OCI-LY3 (cell line): ENCODE measurements at regions not wholly inside any gene's neighbourhood (a gene's known extent, or its start where the extent isn't known, plus 50 kb on each side); places are given as distances from the start of the nearest gene placed in this dataset.

Experiments
- H2AFZ ChIP-seq: fragments of 200-600, 300-600 bp; shearing (Covaris generic); 2 replicates; pipeline ENCODE4 v1.6.0; 2014; ENCODE audit warnings: antibody characterized with exemption, low read depth, low read length
- H3K27ac ChIP-seq: fragments of 200-600, 300-600 bp; sonication (generic); 2 replicates; pipeline ENCODE4 v1.5.1; 2014; ENCODE audit warnings: mild to moderate bottlenecking, low read length, moderate library complexity, mixed read lengths
- H3K27me3 ChIP-seq: fragments of 200-600, 300-600 bp; sonication (generic); 2 replicates; pipeline ENCODE4 v1.6.1; 2014; ENCODE audit warnings: low read depth, low read length, mixed read lengths
- H3K36me3 ChIP-seq: fragments of 200-600, 300-600 bp; sonication (generic); replicated peaks from 2 replicates; pipeline ENCODE3; 2014; ENCODE audit warnings: low read depth, low read length, mixed read lengths
- H3K4me1 ChIP-seq: fragments of 300-600, 200-600 bp; sonication (generic); 2 replicates; pipeline ENCODE4 v1.6.1; 2014; ENCODE audit warnings: low read length, mixed read lengths
- H3K4me2 ChIP-seq: fragments of 200-600, 300-600 bp; sonication (generic); 2 replicates; pipeline ENCODE4 v1.6.1; 2014; ENCODE audit warnings: low read length, mixed read lengths
- H3K4me3 ChIP-seq: fragments of 300-600, 200-600 bp; sonication (generic); 2 replicates; pipeline ENCODE4 v1.5.1; 2014; ENCODE audit warnings: antibody characterized with exemption, mild to moderate bottlenecking, low read length, moderate library complexity
- H3K79me2 ChIP-seq: fragments of 300-600, 200-600 bp; shearing (Covaris generic); 2 replicates; pipeline ENCODE4 v1.6.1; 2014; ENCODE audit warnings: mild to moderate bottlenecking, low read length, mixed read lengths
- H3K9ac ChIP-seq: fragments of 300-600, 200-600 bp; shearing (Covaris generic); 2 replicates; pipeline ENCODE4 v1.6.0; 2014; ENCODE audit warnings: mild to moderate bottlenecking, low read length, moderate library complexity
- H3K9me3 ChIP-seq: fragments of 200-600, 300-600 bp; shearing (Covaris generic); 2 replicates; pipeline ENCODE4 v1.6.1; 2014; ENCODE audit warnings: low read length, mixed read lengths; ENCODE audit not compliant: insufficient read depth
- H4K20me1 ChIP-seq: fragments of 200-600, 300-600 bp; sonication (generic); 2 replicates; pipeline ENCODE4 v1.6.1; 2016; ENCODE audit warnings: low read length, mixed read lengths; ENCODE audit not compliant: insufficient read depth
- EZH2phosphoT487 ChIP-seq: fragments of 200-600 bp; shearing (Covaris generic); IDR thresholded peaks from 2 replicates; pipeline ENCODE4 v1.6.1; 2018; ENCODE audit warnings: antibody characterized with exemption, mixed run types, low read depth
- TF ChIP-seq, protein P1 (sequence below): fragments of 200-600, 300-600 bp; sonication (generic); IDR thresholded peaks from 2 replicates; pipeline ENCODE4 v1.5.1; 2014; ENCODE audit warnings: antibody characterized with exemption, low read length, low read depth

DNA sequence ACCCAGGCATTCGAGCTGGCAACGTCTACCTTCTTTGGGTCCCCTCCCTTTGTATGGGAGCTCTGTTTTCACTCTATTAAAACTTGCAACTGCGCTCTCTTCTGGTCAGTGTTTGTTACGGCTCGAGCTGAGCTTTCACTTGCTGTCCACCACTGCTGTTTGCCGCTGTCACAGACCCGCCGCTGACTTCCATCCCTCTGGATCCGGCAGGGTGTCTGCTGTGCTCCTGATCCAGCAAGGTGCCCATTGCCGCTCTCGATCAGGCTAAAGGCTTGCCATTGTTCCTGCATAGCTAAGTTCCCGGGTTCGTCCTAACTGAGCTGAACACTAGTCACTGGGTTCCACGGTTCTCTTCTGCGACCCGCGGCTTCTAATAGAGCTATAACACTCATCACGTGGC lies 183.5 kb upstream of the GALNTL6 start:
- H3K4me3 ChIP-seq: no peak overlapping the region
- H3K36me3 ChIP-seq: no peaks in the 10 kb centered on the region
- no peak for TF ChIP-seq EZH2phosphoT487
- TF ChIP-seq, protein P1, sequence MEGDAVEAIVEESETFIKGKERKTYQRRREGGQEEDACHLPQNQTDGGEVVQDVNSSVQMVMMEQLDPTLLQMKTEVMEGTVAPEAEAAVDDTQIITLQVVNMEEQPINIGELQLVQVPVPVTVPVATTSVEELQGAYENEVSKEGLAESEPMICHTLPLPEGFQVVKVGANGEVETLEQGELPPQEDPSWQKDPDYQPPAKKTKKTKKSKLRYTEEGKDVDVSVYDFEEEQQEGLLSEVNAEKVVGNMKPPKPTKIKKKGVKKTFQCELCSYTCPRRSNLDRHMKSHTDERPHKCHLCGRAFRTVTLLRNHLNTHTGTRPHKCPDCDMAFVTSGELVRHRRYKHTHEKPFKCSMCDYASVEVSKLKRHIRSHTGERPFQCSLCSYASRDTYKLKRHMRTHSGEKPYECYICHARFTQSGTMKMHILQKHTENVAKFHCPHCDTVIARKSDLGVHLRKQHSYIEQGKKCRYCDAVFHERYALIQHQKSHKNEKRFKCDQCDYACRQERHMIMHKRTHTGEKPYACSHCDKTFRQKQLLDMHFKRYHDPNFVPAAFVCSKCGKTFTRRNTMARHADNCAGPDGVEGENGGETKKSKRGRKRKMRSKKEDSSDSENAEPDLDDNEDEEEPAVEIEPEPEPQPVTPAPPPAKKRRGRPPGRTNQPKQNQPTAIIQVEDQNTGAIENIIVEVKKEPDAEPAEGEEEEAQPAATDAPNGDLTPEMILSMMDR: no peak
- H4K20me1 ChIP-seq: no peaks in the 10 kb centered on the region
- H3K27me3 ChIP-seq: no peaks in the 10 kb centered on the region
- peaks cover 5% of the 10 kb centered on the region; the same call in 1 of the 2 replicates for H3K9me3 ChIP-seq
- H3K27ac ChIP-seq: no peak overlapping the region
- no peak overlapping the region for H3K9ac ChIP-seq
- H3K4me1 ChIP-seq: peaks cover 22% of the 10 kb centered on the region
- no peaks in the 10 kb centered on the region for H3K79me2 ChIP-seq
- H2AFZ ChIP-seq: no peak overlapping the region
- 0 out of 2 replicates have a peak overlapping the region, but pooled peaks have one; percentile 29 for H3K4me2 ChIP-seq

DNA sequence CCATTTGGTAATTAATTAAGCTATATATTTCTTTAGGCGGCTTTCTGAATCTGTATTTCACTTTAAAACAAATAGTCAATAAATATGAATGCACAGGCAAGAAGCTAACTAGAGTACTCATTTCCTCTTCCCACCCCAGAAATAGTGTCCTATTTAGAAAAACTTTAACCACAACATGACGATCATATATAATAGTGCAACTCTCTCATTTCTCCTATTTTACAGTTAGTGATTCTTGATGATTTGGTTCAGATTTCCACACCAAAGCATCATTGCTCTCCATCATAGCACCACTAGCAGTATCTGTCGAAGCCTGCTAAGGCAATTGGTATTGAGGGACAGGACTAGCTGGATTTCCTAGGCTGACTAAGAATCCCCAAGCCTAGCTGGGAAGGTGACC lies 184.0 kb upstream of the GALNTL6 start:
- H3K4me2 ChIP-seq: peak overlapping the region; percentile 29
- no peaks in the 10 kb centered on the region for H3K36me3 ChIP-seq
- H3K27me3 ChIP-seq: no peaks in the 10 kb centered on the region
- H3K9ac ChIP-seq: no peak overlapping the region
- no peak overlapping the region for H3K4me3 ChIP-seq
- H2AFZ ChIP-seq: no peak overlapping the region
- no peaks in the 10 kb centered on the region for H4K20me1 ChIP-seq
- no peak overlapping the region for H3K27ac ChIP-seq
- TF ChIP-seq, protein P1: no peak
- TF ChIP-seq EZH2phosphoT487: peak; percentile 65; the same call in 1 of the 2 replicates
- peaks cover 5% of the 10 kb centered on the region; the same call in 1 of the 2 replicates for H3K9me3 ChIP-seq
- no peaks in the 10 kb centered on the region for H3K79me2 ChIP-seq
- peaks cover 22% of the 10 kb centered on the region for H3K4me1 ChIP-seq

DNA sequence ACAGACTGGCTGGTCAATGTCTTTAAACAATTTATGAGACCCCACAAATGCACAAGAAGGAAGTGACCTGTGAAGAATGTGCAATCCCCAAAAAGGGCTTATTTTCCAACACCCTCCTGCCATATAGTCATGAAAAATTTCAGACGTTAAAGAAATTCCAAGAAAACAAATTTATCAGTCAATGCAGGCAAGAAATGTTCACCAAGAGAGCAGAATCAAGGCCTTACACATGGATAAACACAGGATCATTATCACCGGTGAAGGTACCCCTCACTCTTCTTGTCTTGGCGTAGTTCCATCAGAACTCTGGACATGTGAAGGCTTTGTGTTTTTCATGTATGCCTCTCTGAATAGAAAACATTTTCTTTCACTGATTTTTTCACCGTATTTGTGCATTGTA lies 186.7 kb upstream of the GALNTL6 start:
- H3K36me3 ChIP-seq: no peaks in the 10 kb centered on the region
- no peak overlapping the region for H3K9ac ChIP-seq
- H3K4me2 ChIP-seq: no peak overlapping the region
- H3K4me3 ChIP-seq: no peak overlapping the region
- no peaks in the 10 kb centered on the region for H3K9me3 ChIP-seq
- no peak overlapping the region for H3K27ac ChIP-seq
- TF ChIP-seq, protein P1: no peak
- no peak for TF ChIP-seq EZH2phosphoT487
- H3K4me1 ChIP-seq: peaks cover 37% of the 10 kb centered on the region
- no peaks in the 10 kb centered on the region for H3K27me3 ChIP-seq
- no peaks in the 10 kb centered on the region for H3K79me2 ChIP-seq
- no peaks in the 10 kb centered on the region for H4K20me1 ChIP-seq
- H2AFZ ChIP-seq: no peak overlapping the region

DNA sequence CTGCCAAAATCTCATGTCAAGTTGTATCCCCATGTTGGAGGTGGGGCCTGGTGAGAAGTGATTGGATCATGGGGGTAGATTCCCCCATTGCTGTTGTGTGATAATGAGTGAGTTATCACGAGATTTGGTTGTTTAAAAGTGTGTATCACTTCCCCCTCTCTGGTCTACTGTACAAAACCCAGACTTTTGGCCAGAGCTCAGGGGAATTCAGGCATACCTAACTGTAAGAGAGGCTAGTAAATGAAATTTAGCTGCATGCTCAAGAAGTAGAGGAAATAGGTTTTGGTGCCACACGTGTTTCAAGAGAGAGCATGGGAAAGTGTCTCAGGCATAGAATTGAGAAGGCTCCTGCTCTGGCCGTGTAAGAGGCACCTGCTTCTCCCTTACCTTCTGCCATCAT lies 190.5 kb upstream of the GALNTL6 start:
- Histone ChIP-seq H3K36me3 (no peaks in the 10 kb centered on the region), H3K4me2 (no peak overlapping the region), H2AFZ (no peak overlapping the region), H3K27ac (peak overlapping the region; percentile 13; the same call in 1 of the 2 replicates), H3K4me3 (no peak overlapping the region), H3K4me1 (peaks cover 23% of the 10 kb centered on the region), H3K79me2 (no peaks in the 10 kb centered on the region), H3K9me3 (no peaks in the 10 kb centered on the region), H3K9ac (no peak overlapping the region), H3K27me3 (no peaks in the 10 kb centered on the region), H4K20me1 (no peaks in the 10 kb centered on the region)
- TF ChIP-seq EZH2phosphoT487: no peak
- TF ChIP-seq, protein P1: no peak
